Glomerular endothelial cell (primary cell): ENCODE measurements at regions not wholly inside any gene's neighbourhood (a gene's known extent, or its start where the extent isn't known, plus 50 kb on each side); places are given as distances from the start of the nearest gene placed in this dataset.
"Not testable (repeated sequence)": the region's sequence is repeated elsewhere in the genome, so short reads cannot be mapped to it uniquely, and the experiment has no call there.

ENCODE experiments used
- DNase-seq: peaks from one replicate; pipeline ENCODE4 v3.0.0-alpha.2; 2011; ENCODE audit warnings: low read depth, low spot score; ENCODE audit errors: extremely low read depth

DNA sequence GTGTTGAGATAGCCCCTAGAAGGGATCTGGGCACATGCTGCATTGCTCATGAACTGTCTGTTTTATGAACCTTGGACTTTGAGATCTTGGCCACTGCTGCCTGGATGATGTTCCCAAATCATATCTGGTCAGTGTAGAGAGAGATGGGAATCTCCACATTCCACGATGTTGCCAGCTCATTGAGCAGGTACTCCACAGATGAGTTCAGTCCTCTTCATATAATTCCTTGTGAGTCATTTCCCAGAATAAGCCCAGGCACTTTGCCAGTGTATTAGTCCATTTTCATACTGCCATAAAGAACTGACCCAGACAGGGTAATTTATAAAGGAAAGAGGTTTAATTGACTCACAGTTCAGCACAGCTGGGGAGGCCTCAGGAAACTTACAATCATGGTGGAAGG lies 254.0 kb upstream of the RUNX1 start:
- peak; percentile 10 for DNase-seq

DNA sequence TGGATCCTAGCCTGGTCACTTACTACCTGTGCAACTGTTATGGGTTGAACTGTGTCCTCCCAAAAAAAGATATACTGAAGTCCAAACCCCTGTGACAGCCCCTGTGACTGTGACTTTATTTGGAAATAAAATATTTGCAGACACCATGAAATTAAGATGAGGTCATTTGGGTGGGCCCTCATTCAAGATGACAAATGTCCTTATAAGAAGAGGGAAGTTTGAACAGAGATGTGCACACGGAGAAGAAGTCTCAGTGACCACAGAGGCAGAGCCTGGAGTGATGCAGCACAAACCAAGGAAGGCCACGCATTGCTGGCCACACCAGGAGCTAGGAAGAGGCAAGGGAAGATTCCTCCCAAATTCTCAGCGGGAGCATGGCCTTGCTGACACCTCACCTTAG lies 249.7 kb upstream of the RUNX1 start:
- no peak for DNase-seq

DNA sequence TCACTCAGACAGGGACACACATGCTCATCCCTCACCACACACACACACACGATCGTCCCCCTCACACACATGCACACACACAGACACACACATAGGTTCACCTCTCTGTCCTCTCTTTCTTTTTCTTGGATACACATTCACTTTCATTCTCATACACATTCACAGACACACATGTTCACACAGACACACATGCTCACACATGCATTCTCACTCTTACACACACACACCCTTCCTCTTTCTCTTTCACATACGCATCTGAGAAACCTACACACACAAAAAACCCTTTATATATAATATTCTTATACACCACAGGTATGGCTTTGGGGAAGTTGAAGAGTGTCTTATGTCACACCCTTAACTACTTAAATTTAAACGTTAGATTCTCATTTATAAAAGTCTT lies 248.6 kb upstream of the RUNX1 start:
- no peak for DNase-seq

DNA sequence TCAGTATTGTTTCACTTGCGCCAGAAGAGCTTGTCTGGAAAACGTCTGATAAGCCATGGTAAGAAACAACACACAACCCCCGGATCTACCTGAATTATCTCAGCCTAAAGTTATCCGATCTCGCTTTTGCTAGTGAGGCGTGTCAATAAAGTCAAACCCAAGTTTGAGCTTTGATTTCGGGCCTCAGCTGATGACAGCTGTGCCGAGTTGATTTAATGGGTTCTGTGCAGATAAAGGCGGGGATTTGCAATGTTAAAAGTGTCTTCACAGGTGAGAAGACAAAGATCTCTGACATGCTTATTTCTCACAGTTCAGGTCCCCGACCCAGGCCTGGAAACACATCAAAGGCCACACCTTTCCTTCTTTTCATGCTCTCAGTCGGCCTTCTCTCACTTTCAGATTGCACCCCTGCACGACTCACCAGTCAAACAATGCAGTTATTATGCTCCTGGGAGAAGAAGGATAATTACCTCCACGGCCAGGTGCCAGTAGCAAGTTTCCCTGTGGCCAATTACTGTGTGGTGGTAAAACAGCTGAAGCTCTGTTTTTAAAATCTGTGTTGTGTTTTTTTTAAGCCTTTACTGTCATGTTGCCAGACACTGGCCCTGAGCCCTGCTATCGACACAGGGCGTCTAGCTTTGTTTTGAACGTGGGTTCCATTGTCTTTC lies 245.3 kb upstream of the RUNX1 start:
- DNase-seq, result no peak

DNA sequence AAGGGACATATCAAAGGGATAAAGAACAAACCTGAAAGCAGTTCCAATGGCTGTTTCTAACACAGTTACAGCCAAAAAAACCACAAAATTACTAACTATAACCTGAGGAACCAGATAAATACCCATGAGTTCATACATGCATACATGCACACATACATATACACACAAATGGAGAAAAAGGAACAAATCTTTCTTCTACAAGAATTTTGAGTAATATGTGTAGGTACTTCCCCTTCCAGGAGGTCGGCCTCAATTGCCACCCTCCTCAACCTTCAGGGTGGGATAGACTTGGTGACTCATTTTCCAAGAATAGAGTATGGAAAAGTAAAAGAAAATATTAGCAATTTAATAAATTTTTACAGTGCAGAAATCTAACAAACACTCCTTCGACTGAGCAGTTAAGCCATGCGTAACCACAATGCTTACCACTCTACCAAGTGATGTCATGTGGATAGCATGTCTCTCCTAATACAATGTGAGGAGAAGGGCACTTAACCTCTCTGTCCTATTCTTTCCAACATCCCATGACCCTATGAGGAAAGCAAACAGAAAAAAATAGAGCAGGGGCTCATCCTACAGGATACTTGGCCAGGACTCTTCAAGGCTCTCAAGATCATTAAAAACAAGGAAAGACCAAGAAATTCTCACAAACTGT lies 243.0 kb upstream of the RUNX1 start:
- DNase-seq, result no peak

DNA sequence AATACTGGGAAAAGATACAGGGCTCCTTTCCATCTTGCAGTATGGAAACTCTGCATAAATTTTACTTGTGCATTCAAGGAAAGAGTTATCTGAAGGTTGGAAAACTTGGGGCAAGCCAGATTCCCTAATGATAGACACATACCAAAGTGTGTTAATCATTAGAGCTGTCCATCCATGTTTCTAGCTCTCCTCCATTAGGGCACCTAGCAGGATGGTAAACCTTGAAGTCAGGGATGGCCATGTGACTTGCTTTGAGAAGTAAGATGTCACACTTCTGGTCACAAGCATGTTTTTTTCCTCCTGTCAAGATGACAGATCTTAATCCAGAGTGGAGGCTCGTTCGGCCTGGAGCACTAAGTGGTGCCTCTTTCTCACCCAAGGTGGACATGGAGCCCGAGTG lies 241.9 kb upstream of the RUNX1 start:
- DNase-seq, result no peak

DNA sequence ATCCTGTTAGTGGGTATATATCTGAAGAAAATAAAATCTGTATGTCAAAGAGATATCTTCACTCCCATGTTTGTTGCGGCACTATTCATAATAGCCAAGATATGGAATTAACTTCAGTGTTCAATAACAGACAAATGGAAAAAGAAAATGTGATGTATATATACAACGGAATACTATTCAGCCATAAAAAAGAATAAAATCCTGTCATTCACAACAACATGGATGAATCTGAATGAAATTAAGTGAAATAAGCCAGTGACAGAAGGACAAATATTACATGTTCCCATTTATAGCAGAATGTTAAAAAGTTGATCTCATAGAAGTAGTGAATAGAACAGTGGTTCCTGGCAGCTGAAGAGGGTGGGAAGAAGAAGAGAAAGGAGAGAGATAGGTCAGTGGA lies 239.1 kb upstream of the RUNX1 start:
- DNase-seq, result no peak

DNA sequence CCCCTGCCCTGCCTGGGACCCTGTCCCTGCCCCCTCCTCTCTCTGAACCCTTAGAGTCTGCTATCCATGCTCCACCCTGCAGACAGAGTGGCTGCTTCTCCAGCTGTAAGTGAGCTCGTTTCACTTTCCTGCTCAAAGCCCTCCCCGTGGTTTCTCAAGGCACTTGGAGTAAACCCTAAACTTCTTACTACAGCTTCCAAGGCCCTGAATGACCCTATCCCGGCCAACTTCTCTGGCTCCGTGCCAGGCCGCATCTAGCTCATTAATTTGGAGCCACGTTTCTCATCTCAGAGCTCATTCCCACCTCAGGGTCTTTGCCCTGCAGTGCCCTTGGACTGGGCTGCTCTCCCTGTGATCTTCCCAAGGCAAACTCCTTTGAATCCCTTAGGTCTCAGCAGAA lies 235.1 kb upstream of the RUNX1 start:
- DNase-seq, result no peak

DNA sequence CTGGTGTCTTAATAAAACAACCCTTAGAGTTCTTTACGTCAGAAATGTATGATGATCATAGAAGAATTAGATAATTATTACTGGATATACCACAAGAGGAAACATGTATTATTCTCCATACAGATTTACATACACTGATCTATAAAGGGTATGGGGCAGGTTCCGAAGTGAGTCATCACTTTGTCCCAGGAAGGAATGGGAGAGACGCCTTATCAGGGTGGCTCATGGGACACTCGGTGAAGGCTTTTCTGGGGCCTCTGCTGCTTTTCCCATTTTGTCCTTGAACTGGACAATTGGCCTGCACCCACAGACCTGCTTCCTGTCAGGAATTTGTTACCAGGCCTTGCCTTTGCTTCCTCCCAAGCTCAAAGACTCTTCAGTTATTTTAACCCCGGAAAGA lies 233.8 kb upstream of the RUNX1 start:
- DNase-seq, result no peak

DNA sequence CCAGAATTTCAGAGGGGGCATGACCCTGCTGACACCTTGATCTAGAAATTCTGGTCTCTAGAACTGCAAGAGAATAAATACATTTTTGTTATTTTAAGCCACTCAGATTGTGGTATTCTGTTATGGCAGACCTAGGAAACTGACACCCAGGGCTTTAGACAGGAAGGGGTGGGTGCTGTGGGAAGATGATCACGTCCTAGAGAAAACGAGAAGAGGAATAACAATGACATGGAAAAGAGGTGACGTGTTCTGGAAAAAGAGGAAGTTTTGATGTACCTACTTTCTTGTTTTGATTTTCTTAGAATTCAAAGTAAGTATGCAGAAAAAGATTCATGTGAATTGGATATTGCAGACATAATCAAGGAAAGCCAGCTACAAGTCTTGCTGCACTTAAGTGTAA lies 232.9 kb upstream of the RUNX1 start:
- DNase-seq, result no peak

DNA sequence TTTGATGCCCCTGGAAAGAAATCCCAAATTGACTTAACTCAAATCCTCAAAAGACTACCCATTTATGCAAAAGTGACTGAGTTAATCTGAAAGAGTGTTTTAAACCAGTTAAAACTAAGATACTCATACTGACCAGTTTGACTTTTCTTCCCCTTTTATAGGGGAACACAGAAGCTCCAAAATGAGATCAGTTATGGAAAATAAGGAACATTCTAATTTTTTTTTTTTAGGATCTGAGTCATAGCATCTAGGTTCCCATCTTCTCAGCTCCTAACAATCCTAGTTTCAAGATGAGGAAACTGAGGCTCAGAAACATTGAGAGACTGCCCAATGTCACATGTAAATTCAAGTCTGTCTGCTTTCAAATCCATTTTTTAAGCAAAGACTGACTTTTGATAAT lies 231.1 kb upstream of the RUNX1 start:
- DNase-seq, result no peak

DNA sequence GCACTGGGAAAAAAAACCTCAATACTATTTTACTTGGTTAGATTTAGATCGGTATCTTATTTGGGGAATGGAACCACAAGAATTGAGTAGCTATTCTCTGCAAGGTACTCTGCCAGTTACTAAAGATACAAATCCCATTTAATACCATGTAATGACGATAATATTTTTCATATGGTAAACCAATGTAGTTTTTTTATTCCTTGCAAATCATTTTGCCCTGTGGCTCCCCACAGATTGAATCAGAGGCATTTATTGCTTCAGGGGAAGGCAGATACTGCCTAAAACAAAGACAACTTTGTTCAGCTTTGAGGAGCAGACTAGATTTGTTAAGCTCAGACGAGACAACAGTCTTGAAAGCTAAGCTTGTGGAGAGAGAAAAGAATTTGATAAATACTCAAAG lies 226.7 kb upstream of the RUNX1 start:
- no peak for DNase-seq

DNA sequence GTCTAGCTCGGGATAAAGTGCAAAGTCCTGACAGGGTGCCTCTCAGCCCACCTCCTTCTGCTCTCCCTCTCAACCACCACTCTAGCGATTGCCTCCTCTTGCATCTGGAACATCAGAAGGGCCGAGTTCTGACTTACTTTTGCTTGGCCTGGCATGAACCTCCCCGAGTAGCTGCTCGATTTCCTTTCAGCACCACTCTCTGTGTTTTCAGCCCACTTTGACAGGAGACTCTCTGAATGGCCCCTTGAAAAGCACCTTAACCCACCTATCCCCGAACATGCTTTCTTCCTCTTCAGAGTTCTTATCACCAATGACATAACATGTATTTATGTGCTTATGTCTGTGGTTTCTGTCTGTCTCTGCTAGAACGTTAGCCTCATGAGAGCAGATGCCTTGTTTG lies 225.8 kb upstream of the RUNX1 start:
- DNase-seq, result no peak

DNA sequence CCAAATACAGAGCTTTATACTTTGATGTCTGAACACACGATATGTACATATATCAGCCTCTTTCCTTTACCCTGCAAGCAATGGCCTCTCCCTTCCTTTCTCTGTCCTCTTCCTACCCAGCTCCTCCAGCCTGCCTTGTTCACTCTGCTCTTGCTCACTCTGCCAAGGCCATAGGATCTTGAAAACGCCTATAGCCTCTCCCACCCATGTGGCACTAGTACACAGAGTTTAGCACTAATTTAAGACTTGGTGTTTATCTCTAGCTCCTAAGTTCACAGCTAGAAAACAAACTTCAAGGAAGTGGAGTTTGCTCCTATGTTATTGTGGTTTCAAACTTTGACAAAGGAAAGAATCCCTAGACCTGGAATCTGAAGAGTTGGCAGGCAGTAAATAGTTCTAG lies 225.0 kb upstream of the RUNX1 start:
- DNase-seq, result no peak

DNA sequence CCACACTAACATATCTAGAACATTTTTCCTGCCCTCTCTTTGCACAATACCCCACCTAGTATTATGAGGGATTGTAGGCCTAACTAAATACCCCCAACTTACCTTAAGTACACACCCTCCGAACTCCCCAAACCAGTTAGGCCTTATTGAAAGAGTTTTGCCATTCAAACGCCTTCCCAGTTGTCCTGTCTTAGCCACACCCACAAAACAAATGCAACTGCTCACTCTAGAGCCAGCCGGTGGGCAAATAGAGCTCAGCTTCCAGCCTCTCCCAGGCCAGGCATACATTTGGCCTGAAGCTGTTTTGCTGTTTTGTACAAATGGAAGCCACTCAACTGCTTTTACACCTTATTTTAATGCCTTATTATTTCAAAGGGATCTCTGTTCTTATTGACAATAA lies 224.2 kb upstream of the RUNX1 start:
- no peak for DNase-seq

DNA sequence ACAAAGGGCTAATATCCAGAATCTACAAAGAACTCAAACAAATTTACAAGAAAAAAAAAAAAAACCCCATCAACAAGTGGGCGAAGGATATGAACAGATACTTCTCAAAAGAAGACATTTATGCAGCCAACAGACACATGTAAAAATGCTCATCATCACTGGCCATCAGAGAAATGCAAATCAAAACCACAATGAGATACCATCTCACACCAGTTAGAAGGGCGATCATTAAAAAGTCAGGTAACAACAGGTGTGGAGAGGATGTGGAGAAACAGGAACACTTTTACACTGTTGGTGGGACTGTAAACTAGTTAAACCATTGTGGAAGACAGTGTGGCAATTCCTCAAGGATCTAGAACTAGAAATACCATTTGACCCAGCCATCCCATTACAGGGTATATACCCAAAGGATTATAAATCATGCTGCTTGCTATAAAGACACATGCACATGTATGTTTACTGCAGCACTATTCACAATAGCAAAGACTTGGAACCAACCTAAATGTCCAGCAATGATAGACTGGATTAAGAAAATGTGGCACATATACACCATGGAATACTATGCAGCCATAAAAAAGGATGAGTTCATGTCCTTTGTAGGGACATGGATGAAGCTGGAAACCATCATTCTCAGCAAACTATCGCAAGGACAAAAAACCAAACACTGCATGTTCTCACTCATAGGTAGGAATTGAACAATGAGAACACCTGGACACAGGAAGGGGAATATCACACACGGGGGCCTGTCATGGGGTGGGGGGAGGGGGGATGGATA lies 222.4 kb upstream of the RUNX1 start:
- DNase-seq, result not testable (repeated sequence)

DNA sequence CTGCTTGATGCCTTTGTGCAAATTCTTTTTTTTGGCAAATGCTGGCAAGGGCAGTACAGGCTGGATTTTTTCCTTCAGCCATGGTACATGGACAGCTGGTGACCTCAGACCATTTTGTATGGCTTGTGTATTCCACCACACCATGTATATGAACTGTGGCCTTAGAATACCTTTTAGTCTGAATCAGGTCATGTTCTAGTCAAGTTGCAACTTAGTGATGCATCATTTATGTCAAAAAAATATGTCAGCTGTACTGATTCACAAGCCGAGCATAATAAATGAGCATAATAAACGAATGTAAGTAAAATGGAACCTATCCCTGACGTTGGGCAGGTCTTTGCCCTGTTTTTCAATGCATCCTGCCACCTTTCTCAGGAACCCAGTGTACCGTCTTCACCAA lies 219.7 kb upstream of the RUNX1 start:
- DNase-seq, result no peak

DNA sequence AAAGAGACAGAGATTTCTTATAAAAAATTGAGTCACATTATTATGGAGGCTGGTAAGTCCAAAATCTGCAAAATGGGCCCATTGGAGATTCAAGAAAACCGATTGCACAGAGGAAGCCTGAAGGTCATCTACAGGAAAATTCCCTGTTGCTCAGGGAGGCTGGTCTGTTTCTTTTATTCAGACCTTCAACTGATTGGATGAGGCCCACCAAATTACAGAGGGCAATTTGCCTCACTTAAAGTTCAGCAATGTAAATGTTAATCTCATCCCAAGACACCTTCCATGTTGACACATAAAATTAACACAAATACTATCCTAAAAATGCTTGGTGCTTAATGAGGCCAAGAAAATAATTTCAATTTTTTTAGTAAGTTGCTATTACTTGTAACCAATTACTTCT lies 219.2 kb upstream of the RUNX1 start:
- no peak for DNase-seq

DNA sequence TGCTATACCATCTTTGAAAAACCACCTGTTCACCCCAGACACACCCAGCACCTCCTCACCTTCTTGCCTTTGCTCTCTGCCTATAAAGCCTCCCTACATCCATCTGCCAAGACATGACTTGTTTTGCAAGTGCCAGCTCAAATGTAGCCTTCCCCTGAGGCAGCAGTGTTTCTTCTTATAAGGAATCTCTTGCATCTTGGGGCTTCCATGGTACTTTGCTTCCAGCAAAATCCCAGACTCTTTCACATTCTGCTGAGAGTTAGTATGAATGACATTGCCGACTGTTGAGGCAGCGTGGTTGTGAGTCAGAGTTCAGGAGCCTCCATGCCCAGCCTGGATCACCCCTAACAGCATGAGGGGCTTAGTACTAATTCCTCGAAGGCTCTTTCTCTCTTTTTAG lies 217.4 kb upstream of the RUNX1 start:
- no peak for DNase-seq

DNA sequence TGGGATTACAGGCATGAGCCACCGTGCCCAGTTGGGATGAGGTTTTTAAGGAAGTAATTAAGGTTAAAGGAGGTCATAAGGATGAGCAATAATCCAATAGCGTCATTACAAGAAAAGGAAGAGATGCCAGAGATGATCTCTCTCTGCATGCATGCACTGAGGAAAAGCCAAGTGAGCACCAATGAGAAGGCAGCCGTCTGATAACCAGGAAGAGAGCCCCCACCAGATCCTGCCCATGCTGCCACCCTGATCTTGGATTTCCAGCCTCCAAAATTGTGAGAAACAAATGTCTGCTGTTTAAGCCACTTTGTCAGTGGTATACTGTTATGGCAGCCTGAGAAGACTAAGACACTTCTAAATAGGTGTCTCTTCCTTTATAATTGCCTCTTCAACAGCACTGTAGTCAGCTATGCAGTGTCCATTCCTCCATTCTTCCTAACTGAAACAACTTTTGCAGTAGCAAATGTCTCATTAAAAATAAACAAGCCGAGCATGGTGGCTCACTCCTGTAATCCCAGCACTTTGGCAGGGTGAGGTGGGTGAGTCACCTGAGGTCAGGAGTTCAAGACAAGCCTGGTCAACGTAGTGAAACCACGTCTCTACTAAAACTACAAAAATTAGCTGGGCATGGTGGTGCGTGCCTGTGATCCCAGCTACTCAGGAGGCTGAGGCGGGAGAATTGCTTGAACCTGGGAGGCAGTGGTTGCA lies 216.2 kb upstream of the RUNX1 start:
- no peak for DNase-seq

DNA sequence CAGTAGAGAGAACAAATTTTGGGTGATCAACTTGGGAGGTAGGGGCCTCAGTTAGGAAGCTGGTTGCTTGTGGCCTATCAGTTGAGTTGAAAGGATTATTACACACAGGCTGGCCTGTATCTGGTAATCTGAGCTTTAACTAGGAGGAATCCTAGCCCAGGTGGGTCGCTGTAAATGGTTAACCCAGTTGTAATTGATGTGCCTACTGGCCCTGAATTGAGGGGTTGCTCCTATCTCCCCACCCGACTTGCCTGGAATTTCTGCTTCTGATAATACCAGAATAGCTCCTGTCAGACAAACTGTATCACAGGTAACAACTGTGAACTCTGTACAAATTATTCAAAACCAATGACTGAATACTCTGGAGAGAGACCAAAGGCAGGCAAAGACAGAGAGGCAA lies 210.4 kb upstream of the RUNX1 start:
- DNase-seq, result no peak

DNA sequence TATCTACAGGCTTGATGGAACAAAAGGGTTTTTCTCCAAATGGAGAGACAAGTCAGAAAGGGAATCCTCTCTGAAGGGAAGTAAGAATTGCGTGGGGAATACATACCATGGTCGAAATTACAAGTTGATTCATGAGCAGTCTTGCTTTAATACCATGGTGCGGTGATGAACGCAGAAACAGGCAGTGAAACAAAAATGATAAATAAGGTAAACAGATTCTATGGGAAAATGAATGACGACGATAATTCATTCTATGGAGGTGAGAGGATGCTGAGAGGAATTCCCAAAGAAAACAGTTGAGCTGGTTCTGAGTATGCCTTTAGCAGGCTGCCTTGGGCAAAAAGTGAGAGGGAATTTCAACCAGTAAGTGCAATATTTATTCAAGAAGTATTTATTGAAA lies 209.4 kb upstream of the RUNX1 start:
- DNase-seq, result no peak
